IMR-90 (cell line): ENCODE measurements at regions not wholly inside any gene's neighbourhood (a gene's known extent, or its start where the extent isn't known, plus 50 kb on each side); places are given as distances from the start of the nearest gene placed in this dataset.

ENCODE experiments used
- ATAC-seq: fragments of 200-7000 bp; cut with Tn5 transposase; 2 replicates; pipeline ENCODE4 v1.9.1; 2020; ENCODE audit warnings: low read depth, mild to moderate bottlenecking, moderate library complexity
- BruUV-seq: library from RNA; stranded (reverse); fragments of 400-500 nt; replicated peaks from 2 replicates; lab custom pipeline; 2021; lab: Mats Ljungman, UMichigan
- CTCF ChIA-PET: fragments of 300-600 bp; formaldehyde crosslinking; extraction: SDS; loops from one replicate; lab custom pipeline; 2021; ENCODE audit warnings: antibody characterized with exemption; lab: Yijun Ruan, JAX
- POLR2A ChIA-PET: fragments of 300-600 bp; sonication (Branson Sonifier 250); formaldehyde crosslinking; loops from one replicate; lab custom pipeline; 2022; ENCODE audit warnings: antibody characterized with exemption; ENCODE audit not compliant: unreplicated experiment; lab: Charles Lee
- DNase-seq: peaks from one replicate; pipeline ENCODE4 v3.0.0; 2013
- H2AFZ ChIP-seq: replicated peaks from 2 replicates; pipeline ENCODE3; 2013; ENCODE audit warnings: low read length, mild to moderate bottlenecking; ENCODE audit not compliant: poor library complexity
- H2AK5ac ChIP-seq: 2 replicates; pipeline ENCODE4 v1.6.1; 2013; ENCODE audit warnings: low read depth, low read length, inconsistent platforms
- H2AK9ac ChIP-seq: replicated peaks from 2 replicates; pipeline ENCODE3; 2013; ENCODE audit warnings: mild to moderate bottlenecking, low read depth, low read length, moderate library complexity; ENCODE audit not compliant: poor library complexity
- H2BK120ac ChIP-seq: 2 replicates; pipeline ENCODE4 v1.6.1; 2013; ENCODE audit warnings: low read depth, low read length, inconsistent platforms
- H2BK15ac ChIP-seq: 3 replicates; pipeline ENCODE4 v1.6.1; 2013; ENCODE audit warnings: low read depth, low read length, inconsistent platforms
- H2BK20ac ChIP-seq: 2 replicates; pipeline ENCODE4 v1.6.1; 2013; ENCODE audit warnings: low read depth, mild to moderate bottlenecking, inconsistent platforms, low read length, moderate library complexity
- H2BK5ac ChIP-seq: 2 replicates; pipeline ENCODE4 v1.6.1; 2013; ENCODE audit warnings: mild to moderate bottlenecking, low read depth, low read length, inconsistent platforms; ENCODE audit not compliant: poor library complexity, severe bottlenecking
- H3K14ac ChIP-seq: replicated peaks from 2 replicates; pipeline ENCODE4 v1.6.1; 2013; ENCODE audit warnings: low read depth, low read length, inconsistent platforms
- H3K18ac ChIP-seq: 2 replicates; pipeline ENCODE4 v1.6.1; 2013; ENCODE audit warnings: low read depth, low read length, control low read depth
- H3K23ac ChIP-seq: 2 replicates; pipeline ENCODE4 v1.6.1; 2013; ENCODE audit warnings: low read depth, low read length, inconsistent platforms
- H3K27ac ChIP-seq: 2 replicates; pipeline ENCODE4 v1.5.1; 2013; ENCODE audit warnings: mild to moderate bottlenecking, control low read depth, low read length; ENCODE audit not compliant: insufficient read depth
- H3K27me3 ChIP-seq: 2 replicates; pipeline ENCODE4 v1.6.1; 2013; ENCODE audit warnings: low read length; ENCODE audit not compliant: control insufficient read depth, insufficient read depth
- H3K36me3 ChIP-seq: 2 replicates; pipeline ENCODE4 v1.6.1; 2013; ENCODE audit warnings: low read length, mixed read lengths; ENCODE audit not compliant: control insufficient read depth, insufficient read depth
- H3K4ac ChIP-seq: 2 replicates; pipeline ENCODE4 v1.6.1; 2013; ENCODE audit warnings: low read depth, low read length, inconsistent platforms
- H3K4me1 ChIP-seq: 2 replicates; pipeline ENCODE4 v1.6.1; 2013; ENCODE audit warnings: low read length, mixed read lengths; ENCODE audit not compliant: control insufficient read depth, insufficient read depth
- H3K4me2 ChIP-seq: 2 replicates; pipeline ENCODE4 v1.6.1; 2013; ENCODE audit warnings: low read depth, mild to moderate bottlenecking, control low read depth, low read length, moderate library complexity
- H3K4me3 ChIP-seq: 2 replicates; pipeline ENCODE4 v1.5.1; 2013; ENCODE audit warnings: low read depth, mild to moderate bottlenecking, control low read depth, low read length, moderate library complexity; ENCODE audit not compliant: insufficient read depth
- H3K56ac ChIP-seq: 2 replicates; pipeline ENCODE4 v1.6.1; 2013; ENCODE audit warnings: low read length, inconsistent platforms; ENCODE audit not compliant: insufficient read depth; ENCODE audit errors: extremely low read depth
- H3K79me1 ChIP-seq, 2 experiments: 2 replicates each; pipeline ENCODE4 v1.6.1; 2013; ENCODE audit warnings: low read length in 2 of 2, inconsistent platforms in 1 of 2, low read depth in 1 of 2
- H3K9ac ChIP-seq: 2 replicates; pipeline ENCODE4 v1.6.1; 2013; ENCODE audit warnings: low read depth, low read length, control low read depth
- H3K9me1 ChIP-seq: 2 replicates; pipeline ENCODE4 v1.6.1; 2013; ENCODE audit warnings: low read length, inconsistent platforms; ENCODE audit not compliant: insufficient read depth
- H3K9me3 ChIP-seq: 2 replicates; pipeline ENCODE4 v1.6.1; 2013; ENCODE audit warnings: low read length; ENCODE audit not compliant: control insufficient read depth, insufficient read depth
- H4K20me1 ChIP-seq: 2 replicates; pipeline ENCODE4 v1.6.1; 2013; ENCODE audit warnings: low read length, inconsistent platforms; ENCODE audit not compliant: insufficient read depth
- H4K5ac ChIP-seq: 2 replicates; pipeline ENCODE4 v1.6.1; 2013; ENCODE audit warnings: mild to moderate bottlenecking, low read depth, low read length, control low read depth
- H4K8ac ChIP-seq, 2 experiments: 2 replicates each; pipeline ENCODE4 v1.6.1; 2013; ENCODE audit warnings: low read depth in 2 of 2, low read length in 2 of 2, control low read depth in 1 of 2, inconsistent platforms in 1 of 2
- H4K91ac ChIP-seq: 2 replicates; pipeline ENCODE4 v1.6.1; 2013; ENCODE audit warnings: low read depth, low read length, inconsistent platforms; ENCODE audit not compliant: insufficient read depth
- RFX5 ChIP-seq: IDR thresholded peaks from 2 replicates; pipeline ENCODE4 v1.8.0; 2012; ENCODE audit warnings: low read depth, mild to moderate bottlenecking, low read length, moderate library complexity
- WGBS, 2 experiments: methylation state at CpG; one replicate each; pipeline versions ENCODE4 v1.1.5 to v1.1.7; 2013; ENCODE audit warnings: missing lambda C conversion rate in 2 of 2; ENCODE audit not compliant: insufficient read length in 1 of 2; ENCODE audit errors: extremely low coverage in 2 of 2; 5-methylcytosine and 5-hydroxymethylcytosine counted together
- dilution Hi-C: fragments of 300-500 bp; cut with HindIII; formaldehyde crosslinking; loops from one replicate; pipeline ENCODE4 v1.14.3; 2018; ENCODE audit warnings: low sequenced_read_pairs; ENCODE audit not compliant: unreplicated experiment
- in situ Hi-C: fragments of 300-500 bp; cut with MboI; formaldehyde crosslinking; loops from 3 replicates; pipeline ENCODE4 v1.14.3; 2019; ENCODE audit warnings: low sequenced_read_pairs, inconsistent platforms, mixed read lengths
- intact Hi-C: fragments of 100-400 bp; cut with micrococcal nuclease; formaldehyde crosslinking; loops from 2 replicates; pipeline ENCODE4 v1.10.0; 2022

DNA sequence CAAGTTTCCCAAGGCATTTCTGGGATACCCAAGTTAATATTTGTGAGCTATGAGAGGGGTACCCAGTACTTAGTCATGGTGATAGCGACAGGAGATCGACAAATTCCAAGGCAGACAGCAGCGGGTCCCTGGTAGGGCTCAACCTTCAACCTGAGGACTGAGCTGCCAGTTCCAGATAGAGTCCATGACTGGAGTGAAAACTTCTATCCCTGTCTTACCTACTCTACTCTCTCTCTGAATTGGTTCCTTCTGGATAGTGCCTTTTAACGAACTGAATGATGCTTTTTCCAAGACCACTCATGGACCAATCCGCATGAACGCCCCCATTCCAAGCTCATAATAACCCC, 76.9 kb upstream of the ALG10 start:
- H3K9ac ChIP-seq: no peak overlapping the region
- H2AK5ac ChIP-seq: no peak overlapping the region
- H3K14ac ChIP-seq: no peak overlapping the region
- H3K9me3 ChIP-seq: peaks cover 3% of the 10 kb centered on the region; the same call in 1 of the 2 replicates
- BruUV-seq: no TSS peak
- H2BK20ac ChIP-seq: no peak overlapping the region
- no peak overlapping the region for H2AFZ ChIP-seq
- no peak overlapping the region for H3K4me2 ChIP-seq
- WGBS, 2 experiments: no CpG with 5 or more reads among the region's 6 CpGs
- H3K18ac ChIP-seq: no peak overlapping the region
- dilution Hi-C loops (no loop called here), intact Hi-C loops (no loop called here), in situ Hi-C loops (no loop called here)
- no peak overlapping the region for H3K4ac ChIP-seq
- ChIA-PET CTCF (no interaction called here), POLR2A (no interaction called here)
- H3K23ac ChIP-seq: no peak overlapping the region
- ATAC-seq (no peak), DNase-seq (no peak)
- H3K79me1 ChIP-seq: no peaks in the 10 kb centered on the region
- H3K27ac ChIP-seq: no peak overlapping the region
- no peak for TF ChIP-seq RFX5
- no peak overlapping the region for H4K91ac ChIP-seq
- H2BK15ac ChIP-seq: no peak overlapping the region
- no peak overlapping the region for H2AK9ac ChIP-seq
- H3K4me3 ChIP-seq: no peak overlapping the region
- no peak overlapping the region for H2BK5ac ChIP-seq
- no peaks in the 10 kb centered on the region for H3K4me1 ChIP-seq
- no peaks in the 10 kb centered on the region for H3K9me1 ChIP-seq
- H4K5ac ChIP-seq: no peak overlapping the region
- no peak overlapping the region for H2BK120ac ChIP-seq
- no peaks in the 10 kb centered on the region for H4K20me1 ChIP-seq
- H4K8ac ChIP-seq: no peak overlapping the region
- no peaks in the 10 kb centered on the region for H3K36me3 ChIP-seq
- no peaks in the 10 kb centered on the region for H3K27me3 ChIP-seq
- H3K56ac ChIP-seq: no peak overlapping the region
